Hematopoietic multipotent progenitor cell treated with erythropoietin and hydrocortisone succinate and interleukin-3 and kit ligand, for 4 days (in vitro differentiated cells): ENCODE measurements at regions not wholly inside any gene's neighbourhood (a gene's known extent, or its start where the extent isn't known, plus 50 kb on each side); places are given as distances from the start of the nearest gene placed in this dataset.

Source experiments
- DNase-seq: peaks from one replicate; pipeline ENCODE4 v3.0.0-alpha.2; 2015

DNA sequence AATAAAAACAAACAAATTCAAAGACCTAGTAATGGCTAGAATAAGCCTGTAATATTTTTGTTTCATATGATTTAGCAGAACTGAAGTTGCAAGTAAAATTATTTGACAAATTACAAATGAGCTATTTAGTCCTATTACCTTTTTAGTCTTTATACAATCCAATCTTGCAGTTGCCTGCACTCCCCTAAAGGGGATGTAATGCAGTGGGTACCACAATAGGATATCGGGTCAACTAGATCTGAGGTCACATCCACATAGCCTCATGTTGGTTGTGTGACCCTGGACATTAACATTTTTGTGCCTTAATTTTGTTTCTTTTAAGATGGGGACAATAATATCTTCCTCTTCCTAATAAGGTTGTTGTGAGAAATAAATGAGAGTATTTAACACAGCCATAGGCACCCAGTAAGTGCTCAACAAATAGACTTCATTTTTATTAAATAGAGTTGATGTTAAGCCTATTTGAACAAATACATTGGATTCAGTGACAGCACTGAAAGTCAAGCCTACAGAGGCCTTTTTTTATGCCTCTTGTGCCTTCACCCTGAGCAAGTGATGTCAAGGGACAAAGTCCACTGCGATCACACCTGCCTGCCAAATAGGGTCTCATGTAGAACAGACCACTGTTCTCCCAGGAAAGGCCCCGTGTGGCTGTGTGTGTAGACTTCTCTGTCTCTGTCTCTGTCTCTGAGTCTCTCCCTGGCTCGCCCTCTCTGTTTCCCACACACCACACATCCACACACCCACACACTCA is 124.8 kb downstream of the EVX1 start:
- no peak for DNase-seq

DNA sequence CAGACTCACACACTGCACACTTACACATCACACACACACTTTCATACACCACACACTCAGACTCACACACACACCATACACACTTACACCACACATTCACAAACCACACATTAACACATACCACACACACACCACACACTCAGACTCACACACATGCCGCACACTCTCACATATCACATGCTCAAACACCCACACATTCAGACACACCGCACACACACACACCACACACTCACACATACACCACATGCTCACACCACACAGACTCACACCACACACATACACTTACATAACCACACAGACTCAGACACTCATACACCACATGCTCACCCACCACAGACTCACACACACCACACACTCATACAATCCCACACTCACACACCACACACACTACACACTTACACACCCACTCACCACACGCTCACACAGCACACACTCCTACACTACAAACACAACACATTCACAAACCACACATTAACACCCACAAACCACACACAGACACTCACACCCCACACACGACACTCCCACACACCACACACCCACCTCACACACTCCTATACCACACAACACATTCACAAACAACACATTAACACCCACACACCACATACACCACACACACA is 125.4 kb downstream of the EVX1 start:
- no peak for DNase-seq

DNA sequence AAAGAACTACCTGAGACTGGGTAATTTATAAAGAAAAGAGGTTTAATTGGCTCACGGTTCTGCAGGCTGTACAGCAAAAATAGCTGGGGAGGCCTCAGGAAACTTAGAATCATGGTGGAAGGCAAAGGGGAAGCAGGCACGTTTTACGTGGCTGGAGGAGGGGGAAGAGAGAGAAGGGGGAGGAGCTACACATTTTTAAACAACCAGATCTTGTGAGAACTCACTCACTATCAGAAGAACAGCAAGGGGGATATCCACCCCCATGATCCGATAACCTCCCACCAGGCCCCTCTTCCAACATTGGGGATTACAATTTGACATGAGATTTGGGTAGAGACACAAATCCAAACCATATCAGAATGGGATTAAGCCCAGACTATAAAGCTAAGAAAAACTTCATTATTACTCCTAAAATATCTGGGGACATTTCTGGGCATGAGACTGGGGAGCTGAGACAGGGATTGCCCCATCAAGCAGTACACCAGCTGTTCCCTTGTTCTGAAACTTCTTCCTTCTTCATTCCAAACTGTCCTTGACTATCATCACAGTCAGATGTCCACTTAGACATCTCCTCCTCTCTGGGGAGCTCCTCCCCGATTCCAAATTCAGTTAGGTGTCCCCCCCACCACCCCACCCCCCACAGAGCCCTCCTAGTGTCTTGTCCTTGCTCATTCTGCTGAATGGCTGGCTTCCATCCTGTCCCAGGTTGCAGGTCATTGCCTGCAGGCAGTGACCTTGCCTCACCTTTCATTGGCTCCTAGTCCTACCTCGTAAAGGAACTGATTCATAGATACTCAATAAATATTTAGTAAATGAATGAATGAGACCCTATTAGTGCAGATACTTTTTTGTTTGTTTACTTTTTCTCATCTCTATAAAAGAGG is 132.6 kb downstream of the EVX1 start:
- DNase-seq, result no peak

DNA sequence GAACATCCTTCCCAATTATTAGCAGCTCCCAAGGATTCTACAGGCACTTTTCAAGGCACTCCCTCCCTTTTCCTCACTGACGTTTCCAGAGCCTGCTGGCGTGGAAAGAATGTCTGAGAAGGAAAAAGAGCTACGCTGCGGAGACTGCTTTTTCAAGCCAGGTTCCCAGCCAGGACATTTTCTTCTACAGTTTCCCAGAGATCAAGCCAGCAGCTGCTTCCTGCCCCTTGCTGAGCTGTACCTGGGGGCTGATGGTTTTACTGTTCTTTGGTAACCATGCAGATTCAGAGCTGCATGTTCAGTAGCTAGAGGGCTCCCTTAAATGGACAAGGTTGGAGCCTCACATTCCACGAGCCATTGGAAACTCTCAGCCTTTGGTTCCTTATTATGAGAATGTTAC is 133.4 kb downstream of the EVX1 start:
- DNase-seq, result no peak

DNA sequence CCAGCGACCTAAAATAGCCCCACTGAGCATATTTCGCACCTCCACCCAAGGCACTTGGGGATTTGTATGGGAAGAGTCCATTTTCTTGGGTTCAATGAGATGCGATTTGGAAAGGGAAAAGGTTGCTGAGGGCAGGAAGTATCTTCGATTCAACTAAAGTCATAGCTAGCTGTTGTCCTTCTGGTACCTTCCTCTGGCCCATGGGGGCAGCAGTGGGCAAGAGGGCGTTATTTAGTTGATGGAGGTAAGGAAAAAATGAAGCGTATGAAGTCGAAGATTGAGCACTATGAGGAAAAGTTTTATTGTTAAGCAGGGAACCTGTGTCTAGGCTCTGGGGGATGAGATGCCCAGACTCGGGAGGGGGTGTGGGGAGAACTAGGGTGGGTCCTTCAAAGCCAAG is 135.4 kb downstream of the EVX1 start:
- no peak for DNase-seq

DNA sequence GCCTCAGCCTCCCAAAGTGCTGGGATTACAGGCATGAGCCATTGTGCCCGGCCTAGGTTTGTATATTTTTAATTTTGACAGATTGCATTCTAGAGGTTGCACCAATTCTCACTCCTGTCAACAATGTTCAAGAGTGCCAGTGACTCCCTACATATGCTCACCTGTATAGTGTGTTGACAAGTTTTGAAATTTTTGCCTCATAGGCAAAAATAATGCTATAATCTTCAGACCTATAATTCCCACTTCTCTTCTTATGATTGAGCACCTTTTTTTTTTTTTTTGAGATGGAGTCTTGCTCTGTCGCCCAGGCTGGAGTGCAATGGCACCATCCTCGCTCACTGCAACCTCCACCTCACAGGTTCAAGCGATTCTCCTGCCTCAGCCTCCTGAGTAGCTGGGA is 139.7 kb downstream of the EVX1 start:
- no peak for DNase-seq

DNA sequence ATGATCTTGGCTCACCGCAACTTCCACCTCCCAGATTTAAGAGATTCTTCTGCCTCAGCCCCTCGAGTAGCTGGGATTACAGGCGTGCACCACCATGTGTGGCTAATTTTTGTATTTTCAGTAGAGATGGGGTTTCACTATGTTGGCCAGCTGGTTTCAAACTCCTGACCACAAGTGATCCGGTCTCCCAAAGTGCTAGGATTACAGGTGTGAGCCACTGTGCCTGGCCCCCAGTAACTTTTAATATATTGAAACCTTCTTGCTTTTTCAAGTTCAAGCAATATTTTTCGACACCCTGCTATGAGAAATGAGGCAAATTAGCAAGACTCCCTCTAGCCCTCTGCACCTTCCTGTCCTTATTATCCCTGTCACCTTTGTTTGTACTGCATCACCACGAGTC is 144.0 kb downstream of the EVX1 start:
- no peak for DNase-seq

DNA sequence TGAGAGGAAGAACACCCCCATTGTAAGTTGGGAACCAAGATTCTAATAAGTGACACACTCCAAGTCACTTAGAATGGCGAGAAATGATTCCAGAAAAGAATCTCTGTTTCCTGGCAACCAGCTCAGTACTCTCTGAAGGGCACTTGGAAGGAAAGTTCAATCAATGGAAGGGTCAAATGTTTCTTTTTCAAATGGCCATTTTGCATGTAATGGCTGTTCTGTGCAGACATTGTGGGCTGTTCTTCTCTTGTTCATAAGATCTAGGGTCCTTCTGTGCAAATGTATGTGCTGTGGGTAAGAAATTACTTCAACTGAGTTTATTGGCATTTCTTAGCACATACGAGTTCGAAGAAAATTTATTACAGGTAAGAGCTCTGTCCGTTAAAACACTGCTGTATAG is 145.3 kb downstream of the EVX1 start:
- DNase-seq, result no peak

DNA sequence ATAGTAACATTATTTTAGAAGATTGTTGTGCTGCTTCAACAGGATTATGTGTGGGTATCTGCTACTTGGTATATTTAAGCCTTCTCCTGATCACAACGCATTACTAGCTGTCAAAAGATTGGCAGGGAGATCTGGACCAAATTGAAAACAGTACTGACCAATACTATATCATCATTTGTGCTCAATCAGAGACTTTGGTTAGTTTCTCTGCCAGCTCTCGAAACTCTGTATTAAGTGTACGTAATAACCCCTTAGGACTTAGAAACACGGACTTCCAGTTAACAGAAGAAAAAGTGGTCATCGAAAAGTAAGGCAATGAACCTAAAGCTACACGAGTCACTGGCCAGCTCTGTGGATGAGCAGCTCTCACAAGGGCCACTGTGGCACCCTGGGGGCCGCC is 146.0 kb downstream of the EVX1 start:
- DNase-seq, result no peak

DNA sequence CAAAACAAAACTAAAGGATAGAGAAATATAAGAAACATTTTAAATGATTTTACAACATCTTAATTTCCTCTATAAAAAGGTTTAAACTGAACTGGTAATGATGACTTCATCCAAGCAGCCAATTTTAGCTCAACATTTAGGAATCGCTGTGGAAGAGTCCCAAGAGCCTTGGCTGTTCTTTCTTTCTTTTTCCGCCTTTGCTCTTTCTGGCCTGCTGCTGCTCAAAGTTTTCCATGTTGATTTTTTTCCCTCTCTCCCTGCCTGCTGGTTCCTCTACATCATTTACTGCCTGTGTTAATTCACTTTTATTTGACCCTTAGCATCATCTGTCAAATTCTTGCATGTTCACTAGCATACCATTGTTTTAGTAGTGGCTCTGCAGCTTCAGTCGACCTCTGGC is 146.9 kb downstream of the EVX1 start:
- DNase-seq, result no peak

DNA sequence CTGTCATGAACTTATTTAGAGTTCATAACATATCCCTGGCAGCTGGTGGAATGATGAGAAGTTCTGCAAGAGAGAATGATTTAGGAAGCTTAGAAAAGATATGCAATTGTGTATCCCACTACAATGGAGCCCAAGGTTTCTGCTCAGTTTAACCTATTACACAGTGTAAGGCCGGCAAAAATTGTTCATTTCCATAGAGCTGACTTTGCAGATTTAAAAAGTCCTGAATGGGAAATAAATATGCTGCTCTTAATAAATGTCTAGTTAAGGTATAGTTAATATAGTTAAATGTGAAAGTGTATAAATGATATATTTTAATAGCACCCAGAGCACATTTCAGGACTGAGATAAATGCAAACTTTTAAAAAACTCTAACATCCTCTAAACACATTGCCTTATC is 149.9 kb downstream of the EVX1 start:
- DNase-seq, result no peak

DNA sequence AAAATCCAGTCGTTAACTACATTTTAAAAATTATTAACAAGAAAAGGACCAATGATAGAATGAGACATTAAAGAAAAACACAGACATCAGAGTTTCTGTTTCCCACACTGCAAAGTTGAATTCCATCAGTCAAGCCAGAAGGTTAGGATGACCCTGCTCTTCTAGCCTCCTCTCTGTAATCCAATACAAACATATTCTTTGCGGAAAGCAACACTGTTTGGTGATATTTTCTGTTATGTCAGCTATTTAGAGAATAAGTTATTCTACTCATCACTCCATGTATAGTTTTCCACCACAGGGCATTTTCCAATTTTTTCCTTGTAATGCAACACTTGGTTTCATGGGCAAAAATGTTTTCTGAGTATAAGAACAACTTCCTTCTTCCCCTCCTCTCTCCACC is 152.3 kb downstream of the EVX1 start:
- DNase-seq, result no peak

DNA sequence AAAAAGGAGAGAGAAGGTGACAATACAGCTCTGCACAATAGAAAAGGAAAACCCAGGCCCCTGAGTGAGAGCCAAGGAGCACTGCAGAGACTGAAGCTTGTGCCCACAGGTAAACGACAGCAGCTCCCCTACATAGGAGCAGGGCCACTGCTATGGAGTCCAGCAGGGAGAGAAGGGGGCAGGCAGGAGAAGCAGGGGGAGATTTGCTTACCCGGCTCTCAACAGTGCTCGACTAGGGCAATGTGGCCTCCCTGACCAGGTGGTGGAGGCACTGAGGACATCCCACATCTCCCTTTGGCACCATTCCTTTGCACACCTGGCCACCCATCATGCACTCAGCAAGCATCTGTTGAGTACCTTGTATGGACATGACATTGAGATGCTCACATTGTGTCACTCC is 153.0 kb downstream of the EVX1 start:
- DNase-seq, result no peak

DNA sequence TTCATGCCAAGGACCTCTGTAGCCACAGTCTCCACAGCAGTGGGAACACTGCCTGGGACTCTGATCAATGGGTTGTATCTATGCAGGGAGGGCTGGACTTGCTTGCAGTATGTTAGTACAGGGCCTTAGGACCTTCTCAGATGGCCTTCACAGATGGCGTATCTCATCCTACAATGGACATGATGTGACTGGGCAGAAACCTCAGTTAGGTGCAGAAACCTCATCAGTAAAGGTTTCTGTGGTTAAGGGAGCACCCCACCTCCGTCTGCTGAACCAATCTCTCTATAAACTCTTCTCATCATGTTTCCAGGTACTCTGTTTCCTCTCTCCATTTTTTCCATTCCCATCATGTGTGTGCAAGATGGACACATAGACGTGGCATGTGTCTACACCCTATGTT is 154.9 kb downstream of the EVX1 start:
- no peak for DNase-seq

DNA sequence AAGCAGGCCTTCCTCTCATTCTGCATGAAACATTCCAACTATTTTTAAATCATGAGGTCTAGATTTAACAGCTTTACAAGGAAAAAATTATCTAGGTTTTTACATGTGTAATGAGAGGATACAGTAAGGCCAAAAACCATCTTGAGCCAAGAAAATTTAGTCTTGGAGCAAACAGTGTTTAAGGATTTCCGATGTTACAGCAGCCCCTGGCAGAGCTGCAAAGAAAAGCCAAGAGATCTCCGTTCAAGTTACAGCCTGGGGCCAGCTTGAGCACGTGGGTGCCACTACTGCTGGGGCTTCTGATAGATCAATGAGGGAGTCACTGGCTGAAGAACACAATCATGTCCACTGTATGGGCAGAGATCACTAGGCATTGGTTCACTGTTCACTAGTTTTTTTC is 156.2 kb downstream of the EVX1 start:
- no peak for DNase-seq

DNA sequence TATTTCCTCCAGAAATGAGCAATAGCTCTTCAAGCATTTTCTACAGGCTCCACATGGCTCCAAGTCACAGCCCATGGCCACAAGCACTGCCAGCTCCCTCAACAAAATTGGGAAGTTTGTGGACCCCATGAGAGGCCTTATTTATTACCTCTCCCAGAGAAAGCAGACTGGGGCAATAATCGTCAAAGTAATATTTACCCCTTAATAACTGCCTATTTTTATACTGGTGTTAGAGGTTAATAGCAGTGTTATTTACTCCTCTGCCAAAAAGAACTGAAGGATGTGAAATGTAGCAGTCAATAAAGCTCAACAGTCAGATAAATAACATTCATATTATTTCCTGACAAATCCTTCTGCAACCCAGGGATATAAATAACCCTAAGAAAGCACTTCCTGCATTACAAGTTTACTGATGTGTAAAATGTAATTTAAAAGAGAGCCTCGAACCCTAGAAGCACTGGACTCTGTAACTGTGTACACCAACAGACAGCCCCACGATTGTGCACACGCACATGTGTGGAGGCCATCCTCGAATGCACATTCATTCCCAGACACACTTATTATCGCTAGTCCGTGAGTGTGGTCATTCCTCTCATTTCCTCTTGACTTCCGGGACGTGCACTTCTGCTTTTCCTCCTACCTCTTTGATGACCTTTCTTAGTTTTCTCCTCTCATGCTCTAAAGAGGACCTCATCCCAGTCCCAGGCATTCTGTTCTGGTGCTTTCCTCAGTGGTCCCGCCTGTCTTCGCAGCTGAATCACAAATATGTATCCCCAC is 157.4 kb downstream of the EVX1 start:
- DNase-seq, result peak; percentile 18

DNA sequence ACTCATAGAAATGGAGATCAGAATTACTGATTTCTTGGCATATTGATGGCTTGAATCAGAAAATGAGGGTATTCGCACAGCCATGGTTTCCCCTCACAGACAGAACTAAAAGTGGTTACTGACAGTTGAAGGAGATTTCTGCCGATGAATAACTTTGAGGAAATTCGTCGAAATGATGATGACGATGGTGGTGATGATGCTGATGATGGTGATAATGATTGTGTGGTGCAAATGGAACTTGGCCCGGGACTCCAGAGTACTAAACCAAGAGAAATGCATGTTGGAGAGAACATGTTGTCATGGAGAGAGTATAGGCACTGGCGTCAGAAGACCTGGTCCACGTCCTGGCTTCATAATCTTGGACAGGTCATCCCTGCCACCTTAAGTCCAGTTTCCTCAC is 163.2 kb downstream of the EVX1 start:
- DNase-seq, result no peak

DNA sequence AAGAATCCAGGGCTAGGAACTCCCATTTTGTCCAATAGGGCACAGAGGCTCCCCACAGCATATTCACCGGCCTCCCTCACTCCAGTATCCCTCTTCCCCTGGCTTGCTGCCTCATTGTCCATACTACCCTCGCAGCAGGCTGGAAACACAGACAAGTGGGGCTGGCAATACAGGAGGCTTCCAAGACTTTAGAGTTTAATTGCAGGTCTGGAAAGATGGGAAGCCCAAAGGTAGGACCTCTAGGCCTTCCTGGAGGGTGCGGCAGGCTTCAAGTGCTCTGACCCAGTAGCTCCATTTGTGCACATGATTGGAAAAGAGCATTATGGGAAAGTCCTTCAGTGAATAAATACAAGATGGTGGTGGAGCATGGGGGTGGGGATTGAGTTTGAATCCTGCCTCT is 166.7 kb downstream of the EVX1 start:
- DNase-seq, result no peak

DNA sequence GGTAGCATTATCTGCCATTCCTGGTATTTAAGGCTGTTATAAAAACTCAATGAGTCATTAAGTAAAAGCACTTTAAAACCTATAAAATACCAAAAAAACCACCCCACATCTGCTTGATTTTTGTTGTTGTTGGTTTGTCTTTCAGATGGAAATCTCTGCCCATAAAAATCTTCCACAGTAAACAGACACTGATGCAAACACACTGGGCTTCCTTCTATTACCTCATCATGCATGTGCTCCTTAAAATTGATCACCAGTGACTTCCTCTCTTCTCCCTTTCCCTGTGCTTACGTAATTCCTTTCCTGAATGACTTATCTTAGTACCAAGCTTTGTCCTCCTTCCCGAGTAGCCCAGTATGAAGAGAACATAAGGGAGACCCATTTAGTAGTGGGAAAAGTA is 167.2 kb downstream of the EVX1 start:
- no peak for DNase-seq

DNA sequence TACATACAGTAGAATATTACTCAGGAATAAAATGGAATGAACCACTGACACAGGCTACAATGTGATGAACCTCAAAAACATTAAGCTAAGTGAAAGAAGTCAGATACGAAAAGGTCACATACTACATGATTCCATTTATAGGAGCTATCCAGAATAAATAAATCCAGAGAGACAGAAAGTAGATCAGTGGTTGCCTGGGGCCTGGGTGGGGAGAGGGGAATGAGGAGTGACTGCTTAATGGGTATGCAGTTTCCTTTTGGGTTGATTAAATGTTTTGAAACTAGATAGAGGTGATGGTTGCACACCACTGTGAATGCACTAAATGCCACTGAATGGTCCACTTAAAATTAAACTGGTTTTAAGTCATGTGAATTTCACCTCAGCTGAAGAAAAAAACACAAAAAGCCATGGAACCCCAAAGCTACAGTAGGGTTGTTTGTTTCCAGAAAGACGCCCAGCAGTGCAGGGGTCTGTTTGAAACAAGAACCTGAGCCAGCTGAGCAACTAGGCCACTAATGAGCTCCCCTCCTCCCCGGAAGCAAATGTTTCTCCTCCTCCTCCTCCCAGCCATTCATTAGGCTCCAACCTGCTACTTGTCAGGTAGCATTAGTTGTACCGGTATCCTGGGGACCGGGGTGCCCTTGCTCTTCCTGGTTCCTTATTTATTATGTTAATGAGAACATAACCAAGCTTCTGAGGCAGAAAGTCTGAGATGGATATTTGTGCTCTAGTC is 168.4 kb downstream of the EVX1 start:
- DNase-seq, result no peak

DNA sequence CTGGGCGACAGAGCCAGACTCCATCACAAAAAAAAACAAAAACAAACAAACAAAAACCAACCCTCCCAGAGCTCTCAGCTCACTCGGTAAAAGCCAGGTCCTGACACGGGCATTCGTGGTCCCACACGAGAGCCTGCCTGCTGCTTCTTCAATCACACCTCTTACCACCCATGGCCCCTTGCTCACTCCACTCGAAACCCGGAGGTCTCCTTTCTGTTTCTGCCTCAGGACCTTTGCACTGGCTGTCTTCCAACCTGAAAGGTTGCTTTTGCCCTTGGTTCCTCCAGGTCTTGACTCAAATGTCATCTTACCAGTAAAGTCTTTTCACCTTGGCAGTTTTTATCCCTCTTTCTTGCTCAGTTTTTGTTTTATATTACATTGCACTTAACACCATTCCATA is 169.6 kb downstream of the EVX1 start:
- DNase-seq, result no peak

DNA sequence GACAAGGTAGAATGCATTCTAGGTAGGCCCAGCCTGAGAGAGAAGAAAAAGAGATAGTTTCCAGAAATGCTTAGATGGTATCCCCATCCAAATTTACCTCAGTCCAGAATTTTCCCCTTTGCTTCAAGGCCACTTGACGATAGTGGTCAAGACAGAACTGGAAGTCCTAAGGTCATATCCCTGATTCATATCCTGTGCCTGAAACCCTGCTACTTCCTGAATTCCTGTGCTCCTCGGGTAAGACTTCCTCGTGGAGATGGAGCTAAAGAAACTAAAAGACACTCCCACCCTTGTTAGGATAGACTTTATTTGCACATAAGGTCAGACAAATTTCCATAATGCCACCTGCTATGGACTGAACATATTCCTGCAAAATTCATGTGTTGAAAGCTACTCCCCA is 175.9 kb downstream of the EVX1 start:
- no peak for DNase-seq
